Spleen (tissue), 7 donors: ENCODE measurements at regions not wholly inside any gene's neighbourhood (a gene's known extent, or its start where the extent isn't known, plus 50 kb on each side); places are given as distances from the start of the nearest gene placed in this dataset.

Experiments used
- POLR2AphosphoS5 ChIP-seq, 3 donors: sonication (generic); formaldehyde crosslinking; IDR thresholded peaks; one replicate each; pipeline ENCODE4 v1.5.1; 2017; ENCODE audit warnings: antibody characterized with exemption in 3 of 3
- TF ChIP-seq, protein P1 (sequence below), 11 experiments: fragments of 200-600 bp in 7 of 11; fragments of 450-650 bp in 4 of 11; sonication (generic) in 4 of 11; IDR thresholded peaks in 8 of 11; conservative IDR thresholded peaks in 3 of 11; 1 replicate in 7 of 11; 2 replicates in 4 of 11; pipeline versions ENCODE4 v1.4.0 to v1.8.0; 2016 to 2021; ENCODE audit warnings: antibody characterized with exemption in 11 of 11, inconsistent platforms in 4 of 11, mild to moderate bottlenecking in 1 of 11
- donor health status: DM: no; HTN: no; CAD: no; lungs with moderate emphysema.
- donor health status: DM: no; HTN: no; CAD: no.
- donor health status: DM: no; HTN: no; CAD: no.

DNA sequence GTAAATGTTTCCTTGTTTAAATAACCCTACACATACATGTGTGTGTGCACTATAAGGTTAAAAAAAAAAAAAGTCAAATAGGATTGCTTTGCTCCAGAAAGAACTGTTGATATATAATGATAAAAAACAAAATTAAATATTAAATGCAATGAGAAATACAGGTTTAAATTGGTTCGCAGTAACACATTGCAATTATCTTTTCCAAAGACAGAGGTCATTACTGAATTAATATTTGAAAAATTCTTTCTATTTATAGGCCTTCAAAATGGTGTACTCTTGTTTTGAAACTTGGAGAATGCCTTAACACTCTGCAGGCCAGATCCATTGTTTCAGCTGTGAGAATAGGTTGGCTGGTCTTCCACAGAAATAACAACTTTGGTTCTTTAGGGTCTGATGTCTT, 319.0 kb upstream of the NUDT12 start:
- TF ChIP-seq POLR2AphosphoS5 (IDR thresholded peaks at IDR 0.05): no peak
- TF ChIP-seq, protein P1, sequence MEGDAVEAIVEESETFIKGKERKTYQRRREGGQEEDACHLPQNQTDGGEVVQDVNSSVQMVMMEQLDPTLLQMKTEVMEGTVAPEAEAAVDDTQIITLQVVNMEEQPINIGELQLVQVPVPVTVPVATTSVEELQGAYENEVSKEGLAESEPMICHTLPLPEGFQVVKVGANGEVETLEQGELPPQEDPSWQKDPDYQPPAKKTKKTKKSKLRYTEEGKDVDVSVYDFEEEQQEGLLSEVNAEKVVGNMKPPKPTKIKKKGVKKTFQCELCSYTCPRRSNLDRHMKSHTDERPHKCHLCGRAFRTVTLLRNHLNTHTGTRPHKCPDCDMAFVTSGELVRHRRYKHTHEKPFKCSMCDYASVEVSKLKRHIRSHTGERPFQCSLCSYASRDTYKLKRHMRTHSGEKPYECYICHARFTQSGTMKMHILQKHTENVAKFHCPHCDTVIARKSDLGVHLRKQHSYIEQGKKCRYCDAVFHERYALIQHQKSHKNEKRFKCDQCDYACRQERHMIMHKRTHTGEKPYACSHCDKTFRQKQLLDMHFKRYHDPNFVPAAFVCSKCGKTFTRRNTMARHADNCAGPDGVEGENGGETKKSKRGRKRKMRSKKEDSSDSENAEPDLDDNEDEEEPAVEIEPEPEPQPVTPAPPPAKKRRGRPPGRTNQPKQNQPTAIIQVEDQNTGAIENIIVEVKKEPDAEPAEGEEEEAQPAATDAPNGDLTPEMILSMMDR (IDR thresholded peaks at IDR 0.05 in 8 of 11, conservative IDR thresholded peaks at IDR 0.05 in 3 of 11): no peak
